ENCODE measurements at regions not wholly inside any gene's neighbourhood (a gene's known extent, or its start where the extent isn't known, plus 50 kb on each side); places are given as distances from the start of the nearest gene placed in this dataset.

- no peak for TF ChIP-seq GABPA (IDR thresholded peaks at IDR 0.05; ENCODE audit: borderline replicate concordance, insufficient read depth, low read length)
- TF ChIP-seq PHF8 (conservative IDR thresholded peaks at IDR 0.05; ENCODE audit: low read depth, low read length) = no peak
- TF ChIP-seq CTCF (IDR thresholded peaks at IDR 0.05; ENCODE audit: control extremely low read depth in 1 of 3, insufficient read depth in 1 of 3, low read depth in 1 of 3, low read length in 3 of 3) = no peak
- no peak for TF ChIP-seq ZNF274 (IDR thresholded peaks at IDR 0.05; ENCODE audit: borderline replicate concordance, extremely low read depth, low read length)
- no peak for TF ChIP-seq SP2 (IDR thresholded peaks at IDR 0.05; ENCODE audit: low read length)
- no peak for TF ChIP-seq YY1 (IDR thresholded peaks at IDR 0.05; ENCODE audit: low read depth, low read length)
- no peak for TF ChIP-seq EGR1 (IDR thresholded peaks at IDR 0.05; ENCODE audit: borderline replicate concordance, low read depth, low read length)
- TF ChIP-seq EZH2 (IDR thresholded peaks at IDR 0.05; ENCODE audit: low read depth, low read length, severe bottlenecking) = no peak
- no peak for TF ChIP-seq POLR2A (IDR thresholded peaks at IDR 0.05; ENCODE audit: control extremely low read depth in 1 of 2, low read depth in 2 of 2, low read length in 2 of 2)
- no peak for TF ChIP-seq EP300 (IDR thresholded peaks at IDR 0.05; ENCODE audit: borderline replicate concordance in 1 of 2, low read depth in 2 of 2, low read length in 2 of 2)
Measured at GRCh38 chr2:234761910-234762309, 189.9 kb upstream of the SH3BP4 start.
